ENCODE measurements at regions not wholly inside any gene's neighbourhood (a gene's known extent, or its start where the extent isn't known, plus 50 kb on each side); places are given as distances from the start of the nearest gene placed in this dataset.

GRCh38 chr11:70671611-70672010 lies 273.3 kb downstream of the CTTN start:
- no peak overlapping the region for H3K4me3 ChIP-seq (ENCODE audit: low read length)
- no peak for TF ChIP-seq CTCF (conservative IDR thresholded peaks at IDR 0.05; ENCODE audit: low read length)
- DNase-seq (ENCODE audit: low read depth), result no peak

- H3K4me3 ChIP-seq (ENCODE audit: low read length), result no peak overlapping the region
- no peak for DNase-seq (ENCODE audit: low read depth)
- TF ChIP-seq CTCF (conservative IDR thresholded peaks at IDR 0.05; ENCODE audit: low read length), result no peak
Observed at GRCh38 chr11:70672991-70673653, 274.8 kb downstream of the CTTN start.

GRCh38 chr11:70674605-70675004 lies 276.3 kb downstream of the CTTN start:
- no peak for DNase-seq (ENCODE audit: low read depth)
- TF ChIP-seq CTCF (conservative IDR thresholded peaks at IDR 0.05; ENCODE audit: low read length), result no peak
- H3K4me3 ChIP-seq (ENCODE audit: low read length), result no peak overlapping the region

GRCh38 chr11:70675697-70676374 lies 277.5 kb downstream of the CTTN start:
- H3K4me3 ChIP-seq (ENCODE audit: low read length), result no peak overlapping the region
- TF ChIP-seq CTCF (conservative IDR thresholded peaks at IDR 0.05; ENCODE audit: low read length), result no peak
- no peak for DNase-seq (ENCODE audit: low read depth)

- DNase-seq (ENCODE audit: low read depth), result no peak
- TF ChIP-seq CTCF (conservative IDR thresholded peaks at IDR 0.05; ENCODE audit: low read length), result no peak
- no peak overlapping the region for H3K4me3 ChIP-seq (ENCODE audit: low read length)
Observed at GRCh38 chr11:70677232-70677916, 279.0 kb downstream of the CTTN start.

- H3K4me3 ChIP-seq (ENCODE audit: low read length), result no peak overlapping the region
- no peak for DNase-seq (ENCODE audit: low read depth)
- TF ChIP-seq CTCF (conservative IDR thresholded peaks at IDR 0.05; ENCODE audit: low read length), result no peak
Observed at GRCh38 chr11:70678931-70679900, 280.9 kb downstream of the CTTN start.
